GM19025 (cell line): ENCODE measurements at regions not wholly inside any gene's neighbourhood (a gene's known extent, or its start where the extent isn't known, plus 50 kb on each side); places are given as distances from the start of the nearest gene placed in this dataset.
"Not testable (repeated sequence)": the region's sequence is repeated elsewhere in the genome, so short reads cannot be mapped to it uniquely, and the experiment has no call there.

Experiments used
- ATAC-seq: cut with Tn5 transposase; IDR thresholded peaks from one replicate; pipeline ENCODE4 v1.9.1; 2021; ENCODE audit warnings: mild to moderate bottlenecking, low read depth, moderate library complexity; ENCODE audit not compliant: unreplicated experiment

DNA sequence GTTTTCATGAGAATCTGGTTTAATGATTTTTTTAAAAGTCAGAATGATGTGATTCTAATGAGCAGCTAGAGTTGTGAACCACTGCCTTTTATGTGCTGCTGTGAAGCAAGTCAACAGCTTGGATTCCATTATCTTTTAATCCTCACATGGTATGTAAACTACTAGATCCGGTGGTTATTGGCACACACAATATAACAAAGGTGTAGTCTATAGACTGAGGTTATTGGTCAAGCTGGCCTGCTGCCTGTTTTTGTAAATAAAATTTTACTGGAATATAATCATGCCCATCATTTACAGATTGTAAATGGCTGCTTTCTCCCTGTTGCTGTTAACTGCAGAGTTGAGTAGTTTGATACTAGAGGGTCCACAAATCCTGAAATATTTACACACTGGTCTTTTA, 103.1 kb downstream of the OTOL1 start:
- no peak for ATAC-seq

DNA sequence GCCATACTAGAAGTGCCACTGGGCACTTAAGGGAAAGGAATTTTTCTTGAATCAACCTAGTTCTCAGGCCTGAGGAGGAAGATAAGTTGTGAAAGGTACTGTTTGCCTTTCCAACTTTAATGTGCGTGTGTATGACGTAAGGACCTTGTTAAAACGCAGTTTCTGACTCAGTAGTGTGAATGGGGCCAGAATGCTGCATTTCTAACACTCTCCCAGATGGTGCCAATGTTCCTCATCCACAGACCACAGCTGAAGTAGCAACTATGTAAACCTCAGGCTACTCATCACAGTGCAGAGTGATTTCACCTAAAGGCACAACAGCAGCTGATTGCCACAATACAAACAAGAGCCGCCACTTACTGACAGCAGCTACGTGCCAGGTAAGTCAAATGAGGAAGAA, 103.6 kb downstream of the OTOL1 start:
- no peak for ATAC-seq

GRCh38 chr3:161602475-161602874, 105.9 kb downstream of the OTOL1 start:
- ATAC-seq, result no peak

DNA sequence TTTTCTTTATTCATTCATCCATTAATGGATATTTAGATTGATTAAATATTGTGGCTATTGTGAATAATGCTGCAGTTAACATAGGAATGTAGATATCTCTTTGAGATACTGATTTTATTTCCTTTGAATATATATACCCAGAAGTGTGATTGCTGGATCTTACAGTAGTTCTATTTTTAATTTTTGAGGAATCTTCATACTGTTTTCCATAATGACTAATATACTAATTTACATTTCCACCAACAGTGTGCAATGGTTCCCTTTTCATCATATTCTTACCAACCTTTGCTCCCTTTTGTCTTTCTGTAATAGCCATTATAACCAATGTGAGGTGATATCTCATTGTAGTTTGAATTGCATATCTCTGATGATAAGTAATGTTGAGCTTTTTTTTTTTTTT, 106.3 kb downstream of the OTOL1 start:
- no peak for ATAC-seq

GRCh38 chr3:161607056-161607455, 110.4 kb downstream of the OTOL1 start:
- ATAC-seq, result no peak

GRCh38 chr3:161619351-161619750, 122.7 kb downstream of the OTOL1 start:
- ATAC-seq, result no peak

DNA sequence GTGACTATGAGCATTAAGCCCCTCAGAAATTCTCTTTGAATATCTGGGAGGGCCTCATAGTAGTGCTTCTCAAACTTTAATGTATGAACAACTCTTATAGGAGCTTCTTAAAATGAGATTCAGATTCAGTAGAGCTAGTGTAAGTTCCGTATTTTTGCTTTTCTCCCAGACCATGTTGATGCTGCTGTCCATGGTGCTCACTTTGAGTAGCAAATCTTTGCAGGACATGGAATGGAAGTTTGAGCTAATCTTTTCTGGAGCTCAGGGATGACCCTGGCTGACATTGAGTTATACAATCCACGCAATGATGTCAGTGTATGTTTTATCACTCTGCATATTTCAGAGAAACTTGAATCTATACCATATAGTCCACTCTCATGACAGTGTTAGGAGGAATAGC, 134.2 kb downstream of the OTOL1 start:
- no peak for ATAC-seq

DNA sequence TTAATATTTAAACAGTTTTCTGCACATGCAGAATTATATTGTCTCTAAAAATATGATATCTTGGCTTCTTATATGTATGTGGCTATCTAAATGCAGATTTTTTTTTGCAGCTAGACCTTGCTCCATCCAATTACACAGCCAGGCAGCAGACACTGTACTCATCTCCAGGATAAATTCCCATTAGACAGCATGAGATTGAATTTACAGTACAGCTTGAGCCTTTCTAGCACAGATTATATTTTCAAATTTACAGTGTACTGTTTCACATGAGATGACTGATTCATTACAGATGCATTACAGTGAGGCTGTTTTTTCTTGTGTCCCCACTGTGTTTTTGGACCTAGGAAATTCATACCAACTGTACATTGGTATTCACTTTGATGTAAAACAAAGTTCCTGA, 134.9 kb downstream of the OTOL1 start:
- ATAC-seq, result no peak

GRCh38 chr3:161637559-161637958, 141.0 kb downstream of the OTOL1 start:
- ATAC-seq, result no peak

GRCh38 chr3:161639095-161639494, 142.5 kb downstream of the OTOL1 start:
- ATAC-seq, result not testable (repeated sequence)

DNA sequence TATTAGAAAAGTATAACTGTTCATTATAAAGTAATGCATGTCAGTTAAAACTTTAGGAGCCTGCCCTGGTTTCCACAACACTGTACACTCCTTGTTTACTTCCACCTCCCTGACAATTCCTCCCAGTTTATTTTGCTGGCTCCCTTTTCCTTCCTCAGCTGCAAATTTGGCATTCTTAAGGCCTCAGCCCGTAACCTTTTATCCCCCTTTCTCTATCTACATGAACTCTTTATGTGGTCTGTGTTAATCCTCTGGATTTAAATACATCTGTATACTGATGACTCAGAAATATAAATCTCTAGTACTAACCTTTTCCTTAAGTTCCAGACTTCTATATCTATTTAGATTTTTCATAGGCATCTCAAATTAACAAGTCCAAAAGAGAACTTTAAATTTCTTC, 143.6 kb downstream of the OTOL1 start:
- ATAC-seq, result no peak

- ATAC-seq, result no peak
Measured at GRCh38 chr3:161641287-161641686, 144.7 kb downstream of the OTOL1 start.

DNA sequence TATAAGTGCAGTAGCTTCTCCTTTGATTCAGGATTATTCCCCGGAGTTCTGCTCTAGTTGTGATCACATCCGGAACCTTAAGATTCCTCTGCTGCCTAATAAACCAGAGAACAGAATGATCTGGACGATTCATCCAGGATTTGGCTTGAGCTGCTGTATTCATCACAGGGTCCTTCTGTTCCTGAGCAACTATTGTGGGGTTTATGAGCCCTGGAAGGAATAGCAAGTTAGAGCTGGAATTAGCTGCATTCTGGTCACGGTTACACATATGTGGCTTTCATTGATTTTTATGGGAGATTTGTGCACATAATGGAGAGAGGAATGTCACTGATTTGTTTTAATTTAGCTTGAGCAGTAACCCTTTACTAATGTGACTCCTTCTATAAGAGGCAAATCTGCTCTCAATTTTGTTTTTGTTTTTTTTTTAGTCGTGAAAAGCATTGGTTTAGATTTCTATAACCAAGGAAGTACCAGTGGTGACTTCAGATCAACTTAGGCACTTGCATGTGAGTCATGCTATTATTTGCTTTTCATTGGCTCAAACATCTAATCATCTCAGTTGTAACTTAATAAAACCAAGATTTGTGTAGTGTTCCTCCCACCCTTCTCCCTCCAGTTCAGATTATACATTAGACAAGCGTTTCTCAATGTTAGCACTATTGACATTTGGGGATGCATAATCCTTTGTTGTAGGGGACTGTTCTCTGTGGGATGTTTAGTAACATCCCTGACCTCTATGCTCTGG, 148.5 kb downstream of the OTOL1 start:
- ATAC-seq, result no peak

DNA sequence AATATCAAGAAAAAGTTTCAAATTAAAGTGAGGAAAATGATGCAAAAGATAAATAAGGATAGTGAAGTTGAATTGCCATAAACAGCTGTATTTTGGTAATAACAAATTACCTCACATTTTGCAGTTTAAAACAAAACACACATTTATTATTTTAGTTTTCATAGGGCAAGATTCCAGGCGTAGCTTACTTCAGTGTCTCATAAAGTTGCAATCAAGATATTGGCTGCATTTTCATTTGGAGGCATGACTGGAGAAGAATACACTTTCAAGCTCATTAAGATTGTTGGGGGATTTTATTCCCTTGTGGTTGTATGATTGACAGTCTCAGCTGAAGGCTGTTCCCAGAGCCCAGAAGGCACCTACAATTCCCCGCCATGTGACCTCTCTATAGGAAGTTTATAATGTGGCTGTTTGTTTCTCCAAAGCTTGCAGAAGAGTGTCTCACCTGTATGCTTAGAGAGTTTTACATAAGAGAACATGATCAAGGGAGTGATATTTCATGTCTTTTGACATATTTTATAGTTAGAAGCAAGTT, 151.4 kb downstream of the OTOL1 start:
- ATAC-seq, result no peak

GRCh38 chr3:161649900-161650484, 153.4 kb downstream of the OTOL1 start:
- no peak for ATAC-seq

- no peak for ATAC-seq
Measured at GRCh38 chr3:161657786-161658185, 161.2 kb downstream of the OTOL1 start.

GRCh38 chr3:161671141-161671540, 174.5 kb downstream of the OTOL1 start:
- no peak for ATAC-seq

- no peak for ATAC-seq
Measured at GRCh38 chr3:161672478-161672877, 175.9 kb downstream of the OTOL1 start.

- no peak for ATAC-seq
Measured at GRCh38 chr3:161673866-161674265, 177.3 kb downstream of the OTOL1 start.

- no peak for ATAC-seq
Measured at GRCh38 chr3:161674402-161674801, 177.8 kb downstream of the OTOL1 start.

GRCh38 chr3:161681831-161682230, 185.2 kb downstream of the OTOL1 start:
- ATAC-seq, result not testable (repeated sequence)

- ATAC-seq, result no peak
Measured at GRCh38 chr3:161682715-161683114, 186.1 kb downstream of the OTOL1 start.
